ENCODE measurements at regions not wholly inside any gene's neighbourhood (a gene's known extent, or its start where the extent isn't known, plus 50 kb on each side); places are given as distances from the start of the nearest gene placed in this dataset.

- H3K4me1 ChIP-seq (replicated peaks) = no peaks in the 10 kb centered on the region
- TF ChIP-seq, protein P1, sequence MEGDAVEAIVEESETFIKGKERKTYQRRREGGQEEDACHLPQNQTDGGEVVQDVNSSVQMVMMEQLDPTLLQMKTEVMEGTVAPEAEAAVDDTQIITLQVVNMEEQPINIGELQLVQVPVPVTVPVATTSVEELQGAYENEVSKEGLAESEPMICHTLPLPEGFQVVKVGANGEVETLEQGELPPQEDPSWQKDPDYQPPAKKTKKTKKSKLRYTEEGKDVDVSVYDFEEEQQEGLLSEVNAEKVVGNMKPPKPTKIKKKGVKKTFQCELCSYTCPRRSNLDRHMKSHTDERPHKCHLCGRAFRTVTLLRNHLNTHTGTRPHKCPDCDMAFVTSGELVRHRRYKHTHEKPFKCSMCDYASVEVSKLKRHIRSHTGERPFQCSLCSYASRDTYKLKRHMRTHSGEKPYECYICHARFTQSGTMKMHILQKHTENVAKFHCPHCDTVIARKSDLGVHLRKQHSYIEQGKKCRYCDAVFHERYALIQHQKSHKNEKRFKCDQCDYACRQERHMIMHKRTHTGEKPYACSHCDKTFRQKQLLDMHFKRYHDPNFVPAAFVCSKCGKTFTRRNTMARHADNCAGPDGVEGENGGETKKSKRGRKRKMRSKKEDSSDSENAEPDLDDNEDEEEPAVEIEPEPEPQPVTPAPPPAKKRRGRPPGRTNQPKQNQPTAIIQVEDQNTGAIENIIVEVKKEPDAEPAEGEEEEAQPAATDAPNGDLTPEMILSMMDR (IDR thresholded peaks at IDR 0.05) = no peak
- TF ChIP-seq POLR2A (IDR thresholded peaks at IDR 0.05) = no peak
- TF ChIP-seq POLR2AphosphoS5 (IDR thresholded peaks at IDR 0.05) = no peak
- no peak overlapping the region for H3K4me3 ChIP-seq
- intact Hi-C loops (cut with DNase I) = no loop called here
- WGBS = 67% methylated on average over 2 of the region's 2 CpGs
- H3K9me3 ChIP-seq = no peaks in the 10 kb centered on the region
- DNase-seq (ENCODE audit: low spot score) = no peak
- H3K36me3 ChIP-seq = no peaks in the 10 kb centered on the region
- H3K27ac ChIP-seq = no peak overlapping the region
- H3K27me3 ChIP-seq (replicated peaks; ENCODE audit: insufficient read depth) = no peaks in the 10 kb centered on the region
Measured at GRCh38 chr11:15484398-15484797, 369.7 kb downstream of the INSC start.

- Histone ChIP-seq H3K27me3 (replicated peaks; ENCODE audit: insufficient read depth) (no peaks in the 10 kb centered on the region), H3K4me3 (no peak overlapping the region), H3K27ac (no peak overlapping the region), H3K4me1 (replicated peaks) (no peaks in the 10 kb centered on the region), H3K36me3 (no peaks in the 10 kb centered on the region), H3K9me3 (no peaks in the 10 kb centered on the region)
- no peak for DNase-seq (ENCODE audit: low spot score)
- WGBS = 61% methylated on average over 2 of the region's 2 CpGs
- TF ChIP-seq POLR2AphosphoS5 (IDR thresholded peaks at IDR 0.05) (no peak), POLR2A (IDR thresholded peaks at IDR 0.05) (no peak)
- TF ChIP-seq, protein P1 (IDR thresholded peaks at IDR 0.05) = no peak
- intact Hi-C loops (cut with DNase I) = no loop called here
Measured at GRCh38 chr11:15485432-15485831, 370.7 kb downstream of the INSC start.

- Histone ChIP-seq H3K27me3 (replicated peaks; ENCODE audit: insufficient read depth) (no peaks in the 10 kb centered on the region), H3K4me3 (no peak overlapping the region), H3K4me1 (replicated peaks) (no peaks in the 10 kb centered on the region), H3K9me3 (no peaks in the 10 kb centered on the region), H3K36me3 (no peaks in the 10 kb centered on the region), H3K27ac (no peak overlapping the region)
- TF ChIP-seq POLR2AphosphoS5 (IDR thresholded peaks at IDR 0.05) (no peak), POLR2A (IDR thresholded peaks at IDR 0.05) (no peak)
- TF ChIP-seq, protein P1 (IDR thresholded peaks at IDR 0.05) = no peak
- intact Hi-C loops (cut with DNase I) = no loop called here
- DNase-seq (ENCODE audit: low spot score) = no peak
Measured at GRCh38 chr11:15489281-15489680, 374.6 kb downstream of the INSC start.

DNA sequence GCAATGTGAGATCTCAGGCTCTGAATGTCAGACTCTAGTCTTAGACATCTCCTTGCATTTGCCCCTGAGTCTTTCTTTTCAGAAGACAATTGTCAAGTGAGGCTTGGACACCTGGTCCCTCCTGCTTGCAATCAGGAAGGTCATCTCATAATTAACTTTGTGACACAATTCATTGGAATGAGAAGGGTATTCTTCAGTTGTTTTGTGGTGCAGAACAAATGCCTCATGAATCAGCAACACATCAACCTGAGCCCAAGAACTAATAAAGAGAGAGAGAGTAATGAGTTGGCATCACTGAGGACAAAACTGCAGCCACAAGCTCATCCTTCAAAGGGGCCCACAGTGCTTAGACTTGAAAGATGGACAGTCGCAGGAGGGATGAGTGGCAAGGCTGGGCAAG is 375.8 kb downstream of the INSC start:
- TF ChIP-seq POLR2A (IDR thresholded peaks at IDR 0.05) = no peak
- TF ChIP-seq, protein P1 (IDR thresholded peaks at IDR 0.05) = no peak
- no peaks in the 10 kb centered on the region for H3K9me3 ChIP-seq
- no peaks in the 10 kb centered on the region for H3K4me1 ChIP-seq (replicated peaks)
- H3K36me3 ChIP-seq = no peaks in the 10 kb centered on the region
- intact Hi-C loops (cut with DNase I) = no loop called here
- DNase-seq (ENCODE audit: low spot score) = no peak
- H3K27me3 ChIP-seq (replicated peaks; ENCODE audit: insufficient read depth) = no peaks in the 10 kb centered on the region
- H3K27ac ChIP-seq = no peak overlapping the region
- 77% methylated on average over 1 of the region's 1 CpG for WGBS
- no peak overlapping the region for H3K4me3 ChIP-seq

DNA sequence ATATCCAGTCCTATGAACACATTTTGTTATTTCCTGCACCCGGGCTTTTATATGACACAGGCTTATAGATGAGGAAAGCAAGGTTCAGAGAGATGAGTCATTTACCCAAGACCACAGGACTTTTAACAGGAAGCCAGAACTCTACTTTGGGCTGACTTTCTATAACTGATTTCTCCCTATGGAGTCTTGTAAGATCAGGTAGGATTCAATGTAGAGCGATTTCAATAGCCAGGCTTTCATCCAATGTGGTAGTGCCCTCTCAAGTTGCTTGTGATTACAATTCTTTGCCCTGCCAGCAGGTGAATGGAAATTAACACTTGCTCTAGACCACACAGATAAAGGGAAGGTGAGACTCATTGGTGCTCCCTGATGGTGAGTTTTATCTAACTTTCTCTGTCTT is 378.3 kb downstream of the INSC start:
- H3K36me3 ChIP-seq = no peaks in the 10 kb centered on the region
- DNase-seq (ENCODE audit: low spot score) = no peak
- H3K4me3 ChIP-seq = no peak overlapping the region
- intact Hi-C loops (cut with DNase I) = no loop called here
- no peaks in the 10 kb centered on the region for H3K9me3 ChIP-seq
- H3K4me1 ChIP-seq (replicated peaks) = no peaks in the 10 kb centered on the region
- 83% methylated on average over 2 of the region's 2 CpGs for WGBS
- TF ChIP-seq POLR2AphosphoS5 (IDR thresholded peaks at IDR 0.05) (no peak), POLR2A (IDR thresholded peaks at IDR 0.05) (no peak)
- TF ChIP-seq, protein P1 (IDR thresholded peaks at IDR 0.05) = no peak
- no peaks in the 10 kb centered on the region for H3K27me3 ChIP-seq (replicated peaks; ENCODE audit: insufficient read depth)
- H3K27ac ChIP-seq = no peak overlapping the region
